ENCODE measurements at regions not wholly inside any gene's neighbourhood (a gene's known extent, or its start where the extent isn't known, plus 50 kb on each side); places are given as distances from the start of the nearest gene placed in this dataset.

GRCh38 chr18:7288544-7288943 lies 57.7 kb downstream of the LRRC30 start:
- DNase-seq = no peak

DNA sequence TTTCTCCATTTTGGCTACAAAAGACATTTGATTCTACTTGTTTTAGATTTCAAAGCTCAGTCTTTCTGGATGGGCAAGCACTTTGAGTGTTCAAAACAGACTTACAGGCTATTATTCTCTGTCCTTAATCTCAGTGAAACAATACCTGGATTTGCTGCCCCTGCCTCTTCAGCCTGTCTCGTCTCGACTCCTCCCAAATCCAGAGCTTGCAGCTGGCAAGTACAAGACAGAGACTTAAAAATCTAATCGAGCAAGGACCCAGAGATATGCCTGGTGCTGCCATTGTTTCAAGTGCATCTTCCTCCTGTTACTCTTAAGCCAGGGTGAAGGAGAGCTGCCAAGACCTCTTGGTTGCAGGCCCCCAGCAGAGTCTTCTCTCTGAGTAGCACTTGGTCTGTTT lies 59.2 kb downstream of the LRRC30 start:
- DNase-seq = no peak

GRCh38 chr18:7291046-7291445 lies 60.2 kb downstream of the LRRC30 start:
- DNase-seq = no peak

- no peak for DNase-seq
Observed at GRCh38 chr18:7298149-7298548, 67.3 kb downstream of the LRRC30 start.

GRCh38 chr18:7301094-7301493 lies 70.2 kb downstream of the LRRC30 start:
- DNase-seq = peak; percentile 37

DNA sequence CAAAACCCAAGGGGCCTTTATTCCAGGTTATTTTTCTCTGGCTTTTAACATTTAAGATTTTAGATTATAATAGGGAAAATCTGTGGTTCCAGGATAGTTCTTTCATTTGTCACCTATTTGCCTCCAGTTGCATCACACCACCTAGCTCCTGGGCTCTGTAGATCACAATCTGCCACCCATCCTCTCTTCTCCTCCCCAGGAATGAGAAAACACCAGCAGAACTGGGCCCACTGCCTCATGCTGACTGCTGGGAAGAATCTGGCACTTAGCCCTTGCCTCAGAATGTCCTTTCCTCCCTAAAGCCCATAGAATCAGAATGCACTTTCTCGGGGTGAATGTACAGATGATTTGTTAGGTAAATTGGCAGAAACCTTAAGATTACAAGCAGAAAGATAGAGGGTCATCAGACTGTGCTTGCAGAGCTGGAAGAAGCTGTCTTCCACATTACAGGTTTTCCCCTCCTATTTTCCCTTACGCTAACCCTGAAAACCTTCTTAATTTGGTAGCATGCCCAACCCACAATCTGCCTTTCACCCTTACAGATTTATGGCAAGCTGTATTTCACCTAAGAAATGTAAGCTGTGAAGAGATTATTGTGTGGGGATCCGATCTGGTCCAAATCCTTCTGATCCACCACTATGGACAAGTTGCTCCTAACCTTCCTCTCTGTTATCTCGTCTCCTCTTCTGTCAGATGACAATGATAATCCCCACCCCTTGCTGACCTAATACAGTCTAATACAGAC lies 72.6 kb downstream of the LRRC30 start:
- DNase-seq = no peak

- no peak for DNase-seq
Observed at GRCh38 chr18:7304061-7304370, 73.1 kb downstream of the LRRC30 start.

- DNase-seq = no peak
Observed at GRCh38 chr18:7305416-7305815, 74.5 kb downstream of the LRRC30 start.

DNA sequence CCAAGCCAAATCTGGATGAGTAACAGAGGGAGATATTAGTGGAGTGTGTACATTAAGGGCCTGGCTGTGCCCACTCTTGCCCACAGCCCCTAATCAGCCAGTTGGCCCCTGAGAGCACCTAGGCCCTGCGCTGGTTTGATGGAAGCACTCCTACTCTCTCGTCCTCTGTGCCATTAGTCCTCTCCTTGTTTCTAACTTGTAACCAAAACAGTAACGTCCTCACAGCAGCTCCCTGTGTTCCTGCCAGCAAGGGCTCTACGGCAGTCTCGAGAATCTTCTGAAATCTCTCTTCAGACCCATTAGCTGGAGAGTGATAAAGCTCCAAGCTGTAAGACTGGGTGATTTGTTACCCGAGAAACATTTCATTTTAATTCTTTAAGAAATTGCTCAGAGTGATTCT lies 76.1 kb downstream of the LRRC30 start:
- DNase-seq = no peak

- DNase-seq = no peak
Observed at GRCh38 chr18:7307526-7307925, 76.6 kb downstream of the LRRC30 start.

- DNase-seq = no peak
Observed at GRCh38 chr18:7317804-7318231, 86.9 kb downstream of the LRRC30 start.

DNA sequence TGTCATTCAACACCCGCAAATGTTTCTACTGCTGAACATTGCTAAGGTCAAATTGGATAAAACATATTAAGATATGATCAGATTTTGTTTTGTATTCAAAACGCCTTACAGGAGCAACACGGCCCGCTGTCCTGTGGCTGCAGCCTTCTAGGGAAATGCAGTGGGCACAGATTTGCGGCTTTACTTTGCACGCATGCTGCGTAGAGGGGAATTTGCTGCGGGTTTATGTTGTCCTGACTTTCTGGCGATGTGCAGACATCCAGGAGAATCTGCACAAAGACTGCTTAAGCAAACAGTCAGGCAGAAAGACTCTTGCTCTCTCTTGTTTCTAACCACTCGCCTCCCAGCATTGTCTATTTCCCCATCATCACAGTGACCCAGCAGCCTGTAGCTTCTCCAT lies 88.3 kb downstream of the LRRC30 start:
- DNase-seq = no peak

GRCh38 chr18:7321831-7322230 lies 90.9 kb downstream of the LRRC30 start:
- no peak for DNase-seq

DNA sequence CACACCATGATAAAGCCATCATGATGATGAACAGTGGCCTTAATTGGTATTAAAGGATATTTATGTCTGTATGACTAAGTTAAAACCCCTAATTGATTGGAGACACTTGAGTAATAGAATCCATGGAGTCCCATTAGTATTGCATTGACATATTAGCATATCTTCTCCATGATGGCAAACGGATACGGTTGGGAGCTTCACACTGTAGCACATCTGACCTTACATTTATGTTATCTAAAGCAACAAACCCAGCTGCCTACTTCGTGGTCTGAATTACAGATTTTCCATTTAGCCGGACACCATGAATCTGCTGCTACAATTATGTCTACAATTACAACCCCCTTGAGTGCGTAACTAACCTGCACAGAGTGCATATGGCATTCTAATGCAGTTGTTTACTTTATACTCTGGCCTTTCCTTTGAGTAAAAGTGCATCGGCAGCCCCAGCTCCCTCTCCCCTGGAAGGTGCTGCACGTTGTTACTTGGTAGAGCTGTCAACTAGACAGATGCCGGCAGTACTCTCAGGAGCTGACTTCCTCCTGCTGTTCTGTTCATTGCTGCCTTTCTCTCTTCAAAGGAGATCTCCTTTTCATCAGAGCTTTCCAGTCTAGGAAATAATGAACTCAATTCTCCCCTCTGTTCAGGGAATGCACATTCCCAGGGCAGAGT lies 92.1 kb downstream of the LRRC30 start:
- DNase-seq = no peak

- no peak for DNase-seq
Observed at GRCh38 chr18:7325126-7325430, 94.2 kb downstream of the LRRC30 start.

GRCh38 chr18:7329016-7329415 lies 98.1 kb downstream of the LRRC30 start:
- DNase-seq = no peak

DNA sequence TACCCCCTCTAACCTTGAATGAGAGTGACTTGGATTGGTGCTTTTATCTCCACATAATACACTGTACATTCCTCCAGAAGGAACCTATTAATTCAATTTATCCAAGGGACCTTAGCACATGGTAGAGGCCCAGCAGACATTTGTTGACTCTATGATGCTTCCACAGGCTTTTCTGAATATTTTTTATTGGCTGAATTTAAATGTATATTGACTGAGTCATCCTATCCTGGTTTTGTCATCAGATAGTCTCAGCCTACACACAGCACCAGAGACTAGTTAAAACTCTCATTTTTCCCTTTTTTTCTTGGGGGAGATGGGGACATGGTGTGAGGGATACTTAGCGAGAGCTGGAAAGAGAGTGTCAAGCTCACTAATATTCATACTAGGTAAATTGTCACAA lies 101.6 kb downstream of the LRRC30 start:
- no peak for DNase-seq

- no peak for DNase-seq
Observed at GRCh38 chr18:7333025-7333562, 102.2 kb downstream of the LRRC30 start.

DNA sequence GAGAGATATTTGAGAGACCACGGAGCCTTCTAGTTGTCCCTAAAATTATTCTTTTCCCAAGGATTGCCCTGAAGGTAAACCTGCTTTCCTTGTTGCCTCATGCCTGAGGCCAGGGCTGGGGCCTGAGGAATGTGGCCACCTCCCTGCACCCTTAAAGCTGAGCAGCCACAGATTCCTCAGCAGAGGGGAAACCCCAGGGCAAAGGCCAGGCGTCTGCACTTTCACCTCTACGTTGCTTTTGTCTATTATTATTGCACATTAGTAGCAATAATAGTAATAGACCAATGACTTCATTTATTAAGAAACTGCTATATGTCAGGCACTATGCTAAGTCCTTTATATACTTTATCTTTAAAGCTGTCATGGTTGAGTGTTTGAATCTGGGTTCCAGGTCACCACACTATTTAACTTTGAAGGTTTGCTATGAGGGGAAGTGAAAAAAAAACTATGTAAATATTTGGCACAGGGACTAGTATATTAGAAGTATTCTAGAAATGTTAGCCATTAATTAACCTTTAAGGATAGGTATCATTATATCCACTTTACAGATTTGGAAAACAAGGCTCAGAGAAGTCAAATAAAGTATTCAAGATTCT lies 104.2 kb downstream of the LRRC30 start:
- no peak for DNase-seq

- DNase-seq = no peak
Observed at GRCh38 chr18:7336623-7337022, 105.7 kb downstream of the LRRC30 start.

GRCh38 chr18:7338846-7339245 lies 108.0 kb downstream of the LRRC30 start:
- DNase-seq = no peak

GRCh38 chr18:7341581-7342337 lies 110.9 kb downstream of the LRRC30 start:
- no peak for DNase-seq

DNA sequence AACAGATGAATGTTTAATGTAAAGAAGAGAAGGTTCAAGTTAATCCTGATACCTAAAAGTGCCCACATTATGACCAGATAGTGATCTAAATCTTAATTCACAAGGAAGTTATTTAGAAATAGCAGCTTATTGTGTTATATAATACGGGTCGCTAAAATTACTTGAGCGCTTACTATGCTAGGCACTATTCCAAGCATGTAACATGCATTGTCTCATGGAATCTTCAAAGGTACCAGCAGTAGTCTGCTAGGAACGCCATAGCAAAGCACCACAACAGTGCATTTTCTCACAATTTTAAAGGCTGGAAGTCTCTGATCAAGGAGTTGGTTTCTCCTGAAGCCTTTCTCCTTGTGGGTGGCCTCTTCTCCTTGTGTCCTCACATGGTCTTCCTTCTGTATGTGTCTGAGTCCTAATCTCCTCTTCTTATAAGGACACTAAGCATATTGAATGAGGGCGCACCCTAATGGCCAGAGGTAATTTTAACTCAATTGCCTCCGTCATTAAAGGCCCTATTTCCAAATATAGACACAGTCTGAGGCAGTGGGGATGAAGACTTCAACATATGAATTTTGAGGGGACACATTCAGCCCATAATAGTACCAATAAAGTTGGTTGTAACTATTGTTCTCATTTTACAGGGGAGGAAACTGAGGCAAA lies 118.4 kb downstream of the LRRC30 start:
- no peak for DNase-seq
